Activated CD8-positive, alpha-beta memory T cell treated with anti-CD3 and anti-CD28 coated beads, Interleukin-2, amount 10 ng/mL, durations not matched to agents 7 days and 5 days (primary cell): ENCODE measurements at regions not wholly inside any gene's neighbourhood (a gene's known extent, or its start where the extent isn't known, plus 50 kb on each side); places are given as distances from the start of the nearest gene placed in this dataset.

Experiments
- ATAC-seq: fragments of 150-1000 bp; cut with Tn5 transposase; one replicate; pipeline ENCODE4 v1.10.0; 2021; ENCODE audit warnings: moderate library complexity
- CTCF ChIA-PET: fragments of 350-600 bp; sonication (Branson Sonifier 250); formaldehyde crosslinking; loops from one replicate; lab custom pipeline; 2021; ENCODE audit warnings: antibody characterized with exemption; lab: Charles Lee
- DNase-seq: peaks from one replicate; pipeline ENCODE4 v3.0.0-alpha.2; 2020
- H3K27ac Mint-ChIP-seq: one replicate; pipeline ENCODE4 v1.8.0; 2021; ENCODE audit warnings: mild to moderate bottlenecking, mixed read lengths
- H3K27me3 Mint-ChIP-seq: one replicate; pipeline ENCODE4 v1.8.0; 2021; ENCODE audit warnings: mixed read lengths
- H3K36me3 Mint-ChIP-seq: one replicate; pipeline ENCODE4 v1.8.0; 2021; ENCODE audit warnings: mild to moderate bottlenecking, mixed read lengths
- H3K4me1 Mint-ChIP-seq: one replicate; pipeline ENCODE4 v1.8.0; 2021; ENCODE audit warnings: mixed read lengths
- H3K4me3 Mint-ChIP-seq: one replicate; pipeline ENCODE4 v1.8.0; 2021; ENCODE audit warnings: mild to moderate bottlenecking, moderate library complexity, mixed read lengths
- H3K9me3 Mint-ChIP-seq: one replicate; pipeline ENCODE4 v1.8.0; 2022; ENCODE audit warnings: low read depth, mixed read lengths

DNA sequence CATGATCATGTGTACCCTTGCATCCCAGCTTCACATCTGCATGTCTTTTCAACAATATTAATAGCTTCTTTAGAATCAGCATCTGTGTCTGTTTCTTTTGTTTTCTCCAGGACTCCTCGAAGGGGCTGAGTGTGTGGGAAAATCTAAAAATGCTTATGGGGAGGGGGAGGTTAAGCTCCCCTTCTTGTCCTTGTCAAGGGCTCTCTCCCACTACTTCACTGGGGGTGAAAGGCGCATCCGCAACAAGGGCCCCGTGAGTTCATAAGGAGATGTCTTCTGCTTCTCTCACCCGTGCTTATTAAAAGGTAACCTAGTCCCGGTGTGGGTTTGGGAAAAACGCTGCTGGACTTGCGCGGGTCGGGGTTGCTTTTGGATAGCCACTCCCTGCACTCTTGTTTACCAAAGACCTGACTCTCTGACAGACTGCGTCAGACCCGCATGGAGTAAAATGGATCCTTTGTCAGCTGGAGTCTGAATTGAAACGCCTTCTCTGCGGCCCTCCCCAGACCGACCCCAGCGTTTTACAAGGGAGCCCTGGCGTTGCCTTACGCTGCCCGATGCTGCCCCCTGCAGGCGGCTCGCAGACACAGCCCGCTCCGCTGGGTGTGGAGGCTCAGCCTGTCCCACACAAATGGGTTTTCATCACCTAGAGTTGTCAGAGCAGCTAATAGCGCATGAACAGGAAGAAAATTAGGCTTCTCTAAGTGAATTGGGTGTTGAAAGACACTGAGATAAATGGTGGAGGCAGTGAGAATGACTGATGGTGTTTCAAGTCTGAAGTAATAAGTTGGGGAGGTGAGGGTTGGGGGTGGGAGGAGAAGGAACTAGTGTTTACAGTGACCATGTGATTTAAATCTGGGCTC lies 53.8 kb downstream of the IER5 start:
- CTCF ChIA-PET: interaction anchor here (0.6 to 15.0 kb wide), 51 partner anchors 8 to 697 kb away, joined by 3 to 210 read pairs (median 5); partner anchors contain the start of genes IER5, MR1, STX6 and XPR1
- no peaks in the 10 kb centered on the region for H3K9me3 Mint-ChIP-seq
- H3K27ac Mint-ChIP-seq: peak overlapping the region; percentile 86
- H3K4me3 Mint-ChIP-seq: peak overlapping the region; percentile 35
- peaks cover 64% of the 10 kb centered on the region for H3K4me1 Mint-ChIP-seq
- peaks cover 7% of the 10 kb centered on the region for H3K36me3 Mint-ChIP-seq
- peaks cover 9% of the 10 kb centered on the region for H3K27me3 Mint-ChIP-seq
- ATAC-seq: peak; percentile 88
- DNase-seq: peak; percentile 94

DNA sequence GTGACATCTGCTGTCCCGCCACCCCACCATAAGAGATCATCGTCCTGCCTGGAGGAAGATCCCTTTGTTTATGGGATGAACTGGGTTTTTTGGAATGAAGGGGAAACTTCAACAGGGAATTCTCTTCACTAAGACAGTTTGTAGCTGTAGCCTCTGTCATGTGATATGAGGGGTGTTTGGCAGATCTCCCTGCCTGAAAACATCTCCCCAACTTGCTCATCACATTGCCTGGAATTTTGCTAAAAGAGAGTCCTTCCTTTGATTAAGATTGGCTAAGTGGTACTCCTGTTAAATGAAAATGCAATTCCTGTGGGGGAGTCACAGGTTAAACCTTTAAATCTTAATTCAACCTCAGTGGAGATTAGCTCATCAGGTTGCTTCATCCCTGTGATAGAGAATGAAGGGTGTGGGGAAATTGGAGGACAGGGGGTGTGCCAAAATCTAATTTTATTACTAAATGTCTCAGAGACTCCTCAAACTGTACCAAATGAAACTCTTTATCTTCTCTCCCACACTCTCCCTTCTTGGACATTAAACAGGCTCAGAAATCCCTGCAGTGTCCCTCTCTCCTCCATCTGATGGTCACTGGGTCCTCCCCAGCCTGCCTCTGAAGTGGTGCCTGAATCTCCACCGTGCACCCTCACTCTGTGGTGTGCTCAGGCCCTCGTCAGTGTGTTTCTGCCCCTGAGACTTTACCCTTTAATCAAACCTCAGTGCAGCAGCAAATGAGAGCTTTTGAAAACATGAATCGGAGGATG lies 54.8 kb downstream of the IER5 start:
- no peak overlapping the region for H3K27ac Mint-ChIP-seq
- DNase-seq: no peak
- peaks cover 61% of the 10 kb centered on the region for H3K4me1 Mint-ChIP-seq
- H3K27me3 Mint-ChIP-seq: peaks cover 9% of the 10 kb centered on the region
- CTCF ChIA-PET: interaction anchor here (0.7 to 15.0 kb wide), 36 partner anchors 7 to 627 kb away, joined by 3 to 210 read pairs (median 8); partner anchors contain the start of genes IER5, MR1, STX6 and XPR1
- no peak for ATAC-seq
- H3K36me3 Mint-ChIP-seq: peaks cover 11% of the 10 kb centered on the region
- no peak overlapping the region for H3K4me3 Mint-ChIP-seq
- H3K9me3 Mint-ChIP-seq: no peaks in the 10 kb centered on the region

DNA sequence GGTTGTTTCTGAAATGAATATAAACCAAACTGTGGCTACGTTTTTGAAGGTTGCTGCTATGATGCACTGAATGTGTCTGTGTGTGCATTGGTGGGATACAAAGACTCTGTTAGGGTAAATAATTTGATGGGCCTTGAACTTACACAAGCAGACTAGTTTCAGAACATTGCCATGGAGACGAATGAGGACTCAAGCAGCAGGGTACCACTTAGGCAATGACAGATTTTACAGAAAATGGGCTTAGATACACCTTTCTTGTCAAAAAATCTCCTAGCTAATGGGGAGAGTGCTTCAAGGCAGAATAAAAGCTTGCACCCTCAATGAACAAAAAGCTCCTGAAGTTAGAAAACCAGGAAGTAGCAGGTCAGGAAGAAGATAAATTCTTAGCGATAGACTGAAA lies 55.7 kb downstream of the IER5 start:
- peaks cover 61% of the 10 kb centered on the region for H3K4me1 Mint-ChIP-seq
- no peak for DNase-seq

DNA sequence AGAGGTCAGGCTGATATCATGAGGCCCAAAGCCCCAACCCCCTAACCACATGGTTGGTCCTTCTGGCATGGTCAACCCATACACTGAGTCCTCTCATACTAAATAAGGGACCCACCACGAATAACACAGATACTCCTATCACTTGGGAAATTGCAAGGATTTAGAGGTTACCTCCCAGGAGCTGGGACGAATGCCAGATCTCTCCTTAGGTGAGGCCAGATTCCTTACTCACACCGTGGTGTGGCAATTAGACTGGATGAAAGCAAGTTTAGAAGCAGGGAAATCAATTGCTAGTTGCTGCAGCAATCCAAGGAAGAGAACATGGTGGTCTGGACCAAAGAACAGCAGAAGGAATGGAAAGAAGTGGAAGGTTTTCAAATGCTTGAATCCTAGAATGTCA lies 60.1 kb downstream of the IER5 start:
- peaks cover 64% of the 10 kb centered on the region for H3K4me1 Mint-ChIP-seq
- H3K36me3 Mint-ChIP-seq: peaks cover 21% of the 10 kb centered on the region
- H3K27ac Mint-ChIP-seq: peak overlapping the region; percentile 34
- ATAC-seq (no peak), DNase-seq (no peak)
- H3K9me3 Mint-ChIP-seq: no peaks in the 10 kb centered on the region
- no peak overlapping the region for H3K4me3 Mint-ChIP-seq
- H3K27me3 Mint-ChIP-seq: peaks cover 10% of the 10 kb centered on the region
- CTCF ChIA-PET: interaction anchor here (0.8 to 6.6 kb wide), 9 partner anchors 13 to 267 kb away, joined by 3 to 47 read pairs (median 7); partner anchors contain the start of gene MR1

More for the DNA sequence above, 55.7 kb downstream of the IER5 start:
- H3K4me3 Mint-ChIP-seq: no peak overlapping the region
- H3K27me3 Mint-ChIP-seq: peaks cover 9% of the 10 kb centered on the region
- H3K27ac Mint-ChIP-seq: no peak overlapping the region
- CTCF ChIA-PET: interaction anchor here (1.2 to 15.0 kb wide), 17 partner anchors 10 to 628 kb away, joined by 3 to 210 read pairs (median 24); partner anchors contain the start of genes IER5 and MR1
- no peak for ATAC-seq
- no peaks in the 10 kb centered on the region for H3K9me3 Mint-ChIP-seq
- H3K36me3 Mint-ChIP-seq: peaks cover 11% of the 10 kb centered on the region

DNA sequence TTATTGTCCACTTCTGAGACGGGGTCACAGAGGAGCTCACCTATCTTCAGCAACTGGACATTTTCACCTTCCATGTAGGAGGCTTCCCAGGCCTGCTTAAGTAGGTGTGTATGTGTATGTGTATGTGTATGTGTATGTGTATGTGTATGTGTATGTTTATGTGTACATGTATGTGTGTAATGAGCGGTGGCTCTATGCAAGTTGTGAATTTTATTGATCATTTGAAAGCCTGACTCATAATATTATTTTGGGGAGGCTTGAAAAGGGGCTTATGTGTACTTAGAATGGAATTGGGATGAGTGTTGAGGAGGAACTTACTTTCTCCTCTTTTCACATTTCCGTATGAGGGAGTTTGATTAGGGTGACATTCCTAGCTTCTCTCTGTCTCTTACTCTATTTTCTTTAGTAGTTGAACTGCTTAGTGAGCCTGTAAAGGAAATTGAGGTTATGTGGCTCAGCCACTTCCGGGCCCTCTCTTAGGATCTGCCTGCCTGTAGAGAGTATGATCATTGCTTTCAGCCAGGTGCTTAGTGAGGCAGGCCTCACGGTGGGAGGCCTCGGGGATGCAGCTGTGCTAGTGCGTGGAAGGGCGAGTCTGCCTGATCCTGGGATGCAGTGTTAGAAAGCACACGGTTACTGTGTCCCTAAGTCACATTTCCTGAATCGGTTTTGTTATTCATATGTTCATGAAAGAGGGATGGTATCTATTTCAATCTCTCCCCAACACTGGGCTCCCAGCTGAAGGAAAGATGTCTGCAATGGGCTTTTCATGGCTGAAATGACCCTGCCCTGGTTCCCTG lies 61.0 kb downstream of the IER5 start:
- Mint-ChIP-seq H3K4me3 (peak overlapping the region; percentile 34), H3K9me3 (peaks cover 3% of the 10 kb centered on the region), H3K27me3 (peaks cover 3% of the 10 kb centered on the region), H3K36me3 (peaks cover 24% of the 10 kb centered on the region), H3K27ac (peak overlapping the region; percentile 83), H3K4me1 (peaks cover 56% of the 10 kb centered on the region)
- CTCF ChIA-PET: interaction anchor here (0.9 to 6.6 kb wide), 12 partner anchors 7 to 634 kb away, joined by 3 to 47 read pairs (median 8); no protein-coding TSS in a partner anchor
- DNase-seq: peak; percentile 94
- ATAC-seq: peak; percentile 97

DNA sequence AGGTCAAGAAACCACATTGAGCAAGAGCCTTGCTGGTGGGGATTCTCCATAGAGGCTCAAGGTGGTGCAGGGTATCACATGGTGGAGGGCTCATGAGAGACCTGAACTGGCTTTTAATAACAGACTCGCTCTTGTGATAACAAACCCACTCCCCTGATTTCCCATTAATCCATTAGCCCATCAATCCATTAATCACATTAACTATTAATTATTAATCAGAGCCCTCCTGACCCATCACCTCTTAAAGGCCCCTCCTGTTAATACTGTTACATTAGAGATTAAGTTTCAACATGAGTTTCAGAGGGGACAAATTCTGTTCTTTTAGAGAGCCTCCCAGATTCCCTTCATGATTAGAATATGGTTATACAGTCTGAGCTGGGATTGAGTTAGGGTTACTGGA lies 61.8 kb downstream of the IER5 start:
- ATAC-seq (no peak), DNase-seq (no peak)
- Mint-ChIP-seq H3K4me1 (peaks cover 57% of the 10 kb centered on the region), H3K36me3 (peaks cover 26% of the 10 kb centered on the region), H3K27me3 (peaks cover 4% of the 10 kb centered on the region), H3K27ac (no peak overlapping the region), H3K9me3 (peaks cover 4% of the 10 kb centered on the region), H3K4me3 (no peak overlapping the region)
- CTCF ChIA-PET: interaction anchor here (1.1 to 6.6 kb wide), 10 partner anchors 8 to 635 kb away, joined by 3 to 47 read pairs (median 8); no protein-coding TSS in a partner anchor

DNA sequence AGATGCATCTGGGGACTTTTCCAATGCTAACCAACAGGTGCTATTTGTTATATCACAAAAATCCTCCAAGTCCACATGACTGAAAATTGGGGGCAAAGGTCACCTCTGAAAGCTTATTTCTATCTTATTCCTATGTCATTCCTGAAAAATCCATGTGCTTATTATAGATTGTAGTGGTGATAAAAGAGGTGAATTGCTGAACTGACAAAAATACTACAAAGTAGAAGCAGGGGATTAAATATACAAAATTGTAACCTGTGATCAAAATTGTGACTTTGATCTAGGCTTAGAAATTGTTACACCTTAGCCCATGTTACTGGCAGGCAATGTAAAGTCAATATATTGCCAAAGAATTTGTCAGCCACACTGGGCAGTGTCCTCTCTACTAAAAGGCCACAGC lies 62.3 kb downstream of the IER5 start:
- H3K27ac Mint-ChIP-seq: no peak overlapping the region
- peaks cover 59% of the 10 kb centered on the region for H3K4me1 Mint-ChIP-seq
- no peak overlapping the region for H3K4me3 Mint-ChIP-seq
- peaks cover 4% of the 10 kb centered on the region for H3K9me3 Mint-ChIP-seq
- DNase-seq: no peak
- H3K36me3 Mint-ChIP-seq: peaks cover 27% of the 10 kb centered on the region
- CTCF ChIA-PET: interaction anchor here (0.8 to 6.6 kb wide), 5 partner anchors 9 to 269 kb away, joined by 3 to 47 read pairs (median 9); no protein-coding TSS in a partner anchor
- H3K27me3 Mint-ChIP-seq: peaks cover 6% of the 10 kb centered on the region
- ATAC-seq: no peak

DNA sequence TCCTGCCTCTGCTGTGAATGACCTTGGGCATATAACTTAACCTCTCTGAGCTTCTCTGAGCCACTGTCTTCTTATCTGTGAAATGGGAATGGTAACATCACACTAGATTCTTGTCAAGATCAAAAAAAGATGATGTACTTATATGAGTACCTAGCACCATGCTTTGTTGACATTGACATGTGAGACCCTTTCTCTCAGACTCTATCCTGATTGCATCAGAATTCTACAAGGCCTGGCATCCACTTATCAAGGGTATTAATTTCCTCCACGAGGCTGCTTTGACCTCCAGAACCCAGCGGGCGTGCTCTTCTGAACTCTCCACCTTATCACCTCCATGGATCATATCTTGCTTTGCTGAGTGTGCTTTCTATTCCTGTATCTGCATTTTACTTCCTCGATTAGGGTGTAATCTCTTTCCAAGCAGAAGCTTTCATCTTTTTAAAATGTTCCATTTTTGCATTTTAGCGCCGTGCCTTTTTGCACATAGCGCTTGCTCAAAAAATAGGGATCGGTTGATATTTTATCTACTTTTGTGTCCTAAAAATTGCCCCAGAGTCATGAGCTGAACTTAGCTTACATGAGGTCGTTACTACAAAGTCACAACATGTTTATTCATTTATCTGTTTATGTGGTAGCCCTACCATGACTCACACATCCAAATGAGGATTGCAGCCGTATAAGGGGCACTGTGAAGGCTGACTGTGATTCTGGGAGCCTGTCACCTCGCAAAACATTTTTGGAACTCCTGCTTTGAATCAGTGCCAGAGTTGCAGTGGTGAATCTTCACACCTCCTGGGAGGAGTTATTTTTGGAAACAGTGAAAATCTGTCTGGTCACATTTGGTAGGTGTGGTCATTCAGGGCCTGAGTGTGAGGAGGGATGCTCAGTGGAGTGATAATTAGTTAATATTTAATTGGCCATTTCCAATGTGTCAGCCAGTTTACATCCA lies 63.2 kb downstream of the IER5 start:
- peaks cover 12% of the 10 kb centered on the region for H3K27me3 Mint-ChIP-seq
- CTCF ChIA-PET: interaction anchor here (0.8 to 6.6 kb wide), 6 partner anchors 10 to 270 kb away, joined by 3 to 47 read pairs (median 4); no protein-coding TSS in a partner anchor
- H3K36me3 Mint-ChIP-seq: peaks cover 21% of the 10 kb centered on the region
- DNase-seq: peak; percentile 55
- ATAC-seq: peak; percentile 18
- H3K27ac Mint-ChIP-seq: peak overlapping the region; percentile 12
- H3K4me3 Mint-ChIP-seq: no peak overlapping the region
- H3K4me1 Mint-ChIP-seq: peaks cover 59% of the 10 kb centered on the region
- H3K9me3 Mint-ChIP-seq: peaks cover 4% of the 10 kb centered on the region

DNA sequence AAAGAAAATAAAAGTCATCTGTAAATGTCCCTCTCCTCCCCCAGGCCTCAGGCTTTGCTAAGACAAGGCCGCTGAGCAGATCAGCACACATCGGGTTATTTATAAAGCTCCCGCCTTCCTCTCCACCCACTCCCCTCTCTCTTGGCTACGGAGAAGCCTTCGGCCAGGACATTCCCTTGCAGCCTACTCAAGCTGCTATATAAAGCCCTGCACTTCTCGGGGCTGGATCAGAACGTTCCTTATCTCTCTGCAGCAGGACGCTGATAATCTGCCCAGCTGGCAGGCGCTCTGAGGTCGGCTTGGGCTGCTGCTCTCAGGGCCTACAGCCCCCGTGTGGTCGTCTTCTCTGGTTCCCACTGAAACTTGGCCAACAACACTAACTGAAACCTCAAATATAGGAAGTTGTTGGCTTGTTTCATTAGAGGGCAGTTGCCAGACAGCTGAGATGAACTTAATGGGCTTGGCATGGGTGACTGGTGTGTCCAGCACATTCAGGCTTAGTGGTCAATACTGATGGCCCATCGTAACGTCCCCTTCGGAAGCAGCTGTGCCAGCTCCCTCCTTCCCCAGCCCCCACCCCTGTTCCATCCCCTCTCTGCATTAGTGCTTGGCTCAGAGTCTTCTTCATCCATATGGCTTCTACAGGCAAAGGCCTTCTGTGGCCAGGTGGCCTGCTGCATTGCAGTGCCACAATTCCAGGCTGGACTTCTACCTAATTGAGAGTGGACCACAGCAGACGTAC lies 64.6 kb downstream of the IER5 start:
- Mint-ChIP-seq H3K4me1 (peaks cover 54% of the 10 kb centered on the region), H3K27me3 (peaks cover 23% of the 10 kb centered on the region), H3K27ac (no peak overlapping the region), H3K9me3 (peaks cover 4% of the 10 kb centered on the region), H3K36me3 (peaks cover 17% of the 10 kb centered on the region), H3K4me3 (no peak overlapping the region)
- CTCF ChIA-PET: interaction anchor here (0.6 to 6.6 kb wide), 4 partner anchors 9 to 63 kb away, joined by 3 to 47 read pairs (median 4); no protein-coding TSS in a partner anchor
- ATAC-seq: no peak
- DNase-seq: no peak

DNA sequence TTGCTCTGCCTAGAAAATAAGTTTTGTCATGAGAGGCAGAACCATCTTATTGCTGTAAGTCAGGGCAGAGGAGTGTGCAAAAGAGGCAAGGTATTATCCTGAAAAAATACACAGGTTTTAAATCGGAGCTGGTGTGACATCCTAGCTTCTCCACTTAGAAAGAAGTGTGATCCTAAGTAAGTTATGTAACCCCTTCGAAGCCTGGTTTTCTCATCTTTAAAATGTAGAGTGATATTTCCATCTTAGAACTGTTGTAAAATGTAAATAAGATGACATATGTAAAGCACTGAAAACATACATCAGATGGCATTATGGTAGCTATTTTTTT lies 65.1 kb downstream of the IER5 start:
- no peak overlapping the region for H3K4me3 Mint-ChIP-seq
- ATAC-seq (no peak), DNase-seq (no peak)
- peaks cover 17% of the 10 kb centered on the region for H3K36me3 Mint-ChIP-seq
- CTCF ChIA-PET: interaction anchor here (0.6 to 2.1 kb wide), 3 partner anchors 13 to 64 kb away, joined by 3 to 6 read pairs (median 3); no protein-coding TSS in a partner anchor
- H3K27me3 Mint-ChIP-seq: peaks cover 23% of the 10 kb centered on the region
- peaks cover 4% of the 10 kb centered on the region for H3K9me3 Mint-ChIP-seq
- H3K27ac Mint-ChIP-seq: no peak overlapping the region
- peaks cover 55% of the 10 kb centered on the region for H3K4me1 Mint-ChIP-seq

DNA sequence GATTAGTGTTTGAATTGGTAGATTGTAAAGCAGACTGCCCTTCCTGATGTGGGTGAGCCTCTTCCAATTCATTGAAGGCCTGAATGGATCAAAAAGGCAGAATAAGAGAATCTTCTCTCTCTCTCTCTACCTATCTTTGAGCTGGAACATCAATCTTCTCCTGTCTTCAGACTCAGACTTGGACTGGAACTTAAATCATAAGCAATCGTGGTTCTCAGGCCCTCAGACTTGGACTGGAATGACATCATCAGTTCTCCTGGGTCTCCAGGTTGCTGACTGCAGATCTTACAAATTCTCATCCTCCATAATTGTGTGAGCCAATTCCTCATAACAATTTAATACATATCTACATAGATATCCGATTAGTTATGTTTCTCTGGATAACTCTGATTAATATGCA lies 66.8 kb downstream of the IER5 start:
- Mint-ChIP-seq H3K27me3 (peaks cover 26% of the 10 kb centered on the region), H3K36me3 (peaks cover 18% of the 10 kb centered on the region), H3K9me3 (peaks cover 4% of the 10 kb centered on the region), H3K4me1 (peaks cover 54% of the 10 kb centered on the region), H3K4me3 (no peak overlapping the region), H3K27ac (no peak overlapping the region)
- DNase-seq (no peak), ATAC-seq (no peak)
- CTCF ChIA-PET: interaction anchor here (1.1 to 1.9 kb wide), 3 partner anchors 11 to 117 kb away, joined by 3 to 8 read pairs (median 3); no protein-coding TSS in a partner anchor
